IPS-NIHi7 (cell line): ENCODE measurements at regions not wholly inside any gene's neighbourhood (a gene's known extent, or its start where the extent isn't known, plus 50 kb on each side); places are given as distances from the start of the nearest gene placed in this dataset.

ENCODE experiments used
- DNase-seq: peaks from one replicate; pipeline ENCODE4 v3.0.0; 2012; ENCODE audit warnings: mixed read lengths; ENCODE audit errors: extremely low spot score

DNA sequence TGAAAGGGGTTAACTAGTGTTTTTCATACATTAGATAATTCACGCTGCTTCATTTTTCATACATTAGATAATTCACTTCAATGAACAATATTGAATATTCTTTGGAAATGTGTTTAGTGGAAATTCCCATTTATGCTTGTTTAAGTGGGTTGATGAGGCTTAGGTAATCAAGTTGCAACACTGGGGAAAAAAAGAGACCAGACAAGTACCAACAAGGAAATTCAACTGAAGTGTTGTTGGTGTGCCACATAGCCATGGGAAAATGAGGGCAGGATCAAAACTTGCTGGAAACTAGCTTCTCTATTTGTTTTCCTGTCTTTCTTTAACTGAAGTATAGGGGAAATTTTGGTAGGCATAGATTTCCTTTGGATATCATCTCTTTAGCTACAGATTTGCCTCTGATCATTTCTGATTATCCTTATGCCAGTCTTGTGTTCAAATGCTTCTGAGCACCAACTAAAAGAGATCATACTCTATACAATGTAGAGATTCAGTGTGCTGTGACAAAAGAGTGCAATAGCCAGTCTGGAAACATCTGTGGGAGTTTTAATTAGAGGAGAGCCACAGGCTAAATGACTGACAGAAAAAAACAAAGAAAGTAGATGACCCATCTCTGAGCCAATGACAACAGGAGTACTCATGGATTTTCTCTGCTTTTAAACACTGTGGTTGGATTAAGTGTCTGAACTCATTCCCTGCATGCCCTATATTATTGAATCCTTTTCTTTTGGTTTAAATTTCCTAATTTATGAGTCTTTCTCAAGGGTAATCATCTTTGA is 67.6 kb upstream of the CTSC start:
- DNase-seq, result no peak

DNA sequence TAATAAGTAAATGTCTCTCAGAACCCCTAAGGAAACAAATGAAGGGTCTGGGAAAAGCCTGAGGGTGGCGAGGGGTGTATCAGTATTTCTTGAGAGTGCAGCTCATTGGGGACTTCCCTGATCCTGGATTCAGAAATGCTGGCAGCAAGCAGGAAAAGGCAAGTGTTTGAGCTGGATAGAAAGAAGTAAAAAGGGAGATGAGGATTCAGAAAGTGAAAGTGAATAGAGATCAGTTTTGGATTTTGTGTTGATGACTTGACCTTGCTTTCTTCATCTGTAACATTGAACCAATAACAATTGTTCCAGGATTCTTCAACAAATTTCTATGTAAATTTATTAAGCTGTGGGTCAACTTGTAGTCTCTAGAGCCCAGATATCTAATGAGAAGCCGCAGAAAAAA is 66.9 kb upstream of the CTSC start:
- DNase-seq, result no peak

DNA sequence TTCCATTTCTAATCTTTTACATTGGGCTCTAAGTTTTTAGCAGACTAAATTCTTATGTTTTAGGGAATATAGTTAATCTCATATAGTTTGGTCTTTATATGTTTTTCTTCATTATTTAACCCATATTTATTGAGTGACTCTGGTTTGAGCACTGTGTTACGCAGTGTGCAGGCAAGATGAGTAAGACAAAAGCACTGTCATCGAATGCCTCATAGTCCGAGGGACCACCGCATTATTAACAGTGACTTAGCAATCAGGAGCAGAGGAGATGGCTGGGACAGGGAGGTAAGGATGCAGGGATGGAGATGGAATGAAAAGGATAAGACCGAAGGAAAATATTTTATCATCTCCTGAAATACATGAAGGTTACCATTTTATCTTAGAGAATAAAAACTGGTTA is 65.2 kb upstream of the CTSC start:
- no peak for DNase-seq

DNA sequence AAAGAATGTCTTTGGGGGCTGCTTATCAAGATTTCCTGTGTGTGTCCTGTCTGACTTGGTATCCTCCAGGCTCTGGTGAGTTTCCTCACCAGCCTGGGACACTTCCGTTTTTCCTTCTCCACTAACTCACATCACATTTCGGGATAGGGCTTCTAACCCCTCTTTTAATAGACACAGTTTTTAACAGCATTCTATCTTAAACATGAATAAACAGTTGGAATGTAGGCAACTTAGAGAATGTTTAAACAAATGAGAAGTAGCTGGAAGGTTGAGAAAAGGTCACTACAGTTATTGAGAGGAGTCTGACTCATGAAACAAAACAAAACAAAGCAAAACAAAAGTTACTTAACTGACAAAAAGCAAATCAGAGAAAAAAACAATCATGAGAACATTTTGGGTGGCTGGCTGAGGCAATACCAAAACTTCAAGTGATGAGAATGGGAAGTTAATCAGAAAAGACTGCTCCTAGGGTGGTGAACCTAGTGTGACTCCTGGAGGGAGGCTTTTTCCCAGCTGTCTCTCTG is 64.7 kb upstream of the CTSC start:
- no peak for DNase-seq

DNA sequence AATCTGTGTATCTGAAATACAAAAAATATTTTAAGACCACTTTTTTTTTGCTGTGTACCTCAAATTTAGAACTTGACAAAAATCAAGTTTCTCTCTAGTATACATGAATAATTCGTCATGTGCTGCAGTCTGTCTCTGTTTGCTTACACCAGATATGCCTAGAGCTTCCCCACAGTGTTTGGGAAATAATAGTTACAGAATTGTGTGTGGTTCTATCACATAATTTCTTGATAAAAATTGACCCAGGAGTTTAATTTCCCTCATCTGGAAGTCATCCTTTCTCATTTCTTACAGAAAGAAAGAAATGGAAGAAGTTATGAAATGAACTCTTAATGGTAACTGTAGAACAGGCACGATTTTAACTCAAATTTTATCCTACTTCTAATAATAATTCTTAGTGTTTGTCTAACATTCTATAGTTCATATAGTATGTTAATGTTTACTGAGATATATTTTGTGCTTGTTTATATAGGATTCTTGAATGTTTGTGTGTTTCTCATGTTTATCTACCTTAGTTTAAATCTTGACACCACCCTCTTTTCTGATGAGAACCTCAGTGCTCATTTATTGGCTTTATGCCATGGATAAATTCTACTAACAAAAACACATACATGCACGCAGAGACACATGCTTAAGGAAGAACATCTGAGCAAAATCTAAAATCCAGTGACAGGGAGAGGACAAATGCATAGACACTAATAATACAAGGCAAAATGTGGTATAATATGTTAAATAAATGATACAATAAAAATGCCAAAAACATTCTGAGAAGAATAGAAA is 61.4 kb upstream of the CTSC start:
- no peak for DNase-seq

- no peak for DNase-seq
Observed at GRCh38 chr11:88398372-88398771, 60.8 kb upstream of the CTSC start.

DNA sequence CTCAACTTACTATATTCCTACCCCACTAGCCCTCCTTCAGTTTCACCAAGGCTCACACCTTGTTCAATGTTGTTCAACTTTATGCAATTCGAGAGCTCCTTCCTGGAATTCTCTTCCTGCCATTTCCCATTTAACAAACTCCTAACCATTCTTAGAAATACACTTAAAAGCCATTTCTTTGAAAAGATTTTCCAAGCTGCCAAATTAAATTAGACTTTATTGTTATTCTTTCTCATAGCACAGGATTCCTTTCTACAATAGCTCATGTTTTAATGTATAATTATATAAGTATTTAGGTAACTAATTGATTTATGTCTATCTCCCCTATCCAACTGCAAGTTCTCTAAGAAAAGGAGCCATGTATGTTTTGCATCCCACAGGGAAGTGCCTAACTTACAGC is 52.7 kb upstream of the CTSC start:
- DNase-seq, result no peak

DNA sequence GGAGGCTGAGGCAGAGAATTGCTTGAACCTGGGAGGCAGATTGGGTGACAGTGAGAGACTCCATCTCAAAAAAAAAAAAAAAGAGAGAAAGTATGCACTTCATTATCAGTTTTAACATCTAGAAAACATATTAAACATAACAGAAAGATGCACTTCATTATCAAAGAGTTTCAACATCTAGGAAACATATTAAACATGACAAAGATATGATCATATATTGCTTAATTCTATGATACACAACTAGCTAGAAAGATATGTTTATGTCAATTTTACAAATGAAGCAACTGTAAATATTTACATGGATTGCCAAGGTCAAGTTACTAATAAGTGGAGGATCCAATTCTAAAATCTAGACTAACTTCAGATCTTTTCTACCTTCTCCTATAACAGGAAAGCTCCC is 50.4 kb upstream of the CTSC start:
- no peak for DNase-seq
